Esophagus squamous epithelium (tissue), 4 donors: ENCODE measurements at regions not wholly inside any gene's neighbourhood (a gene's known extent, or its start where the extent isn't known, plus 50 kb on each side); places are given as distances from the start of the nearest gene placed in this dataset.

Experiments
- POLR2A ChIP-seq, 4 donors: fragments of 450-650 bp; IDR thresholded peaks; one replicate each; pipeline ENCODE4 v1.6.1; 2017; ENCODE audit warnings: antibody characterized with exemption in 4 of 4, mild to moderate bottlenecking in 4 of 4, moderate library complexity in 3 of 4
- TF ChIP-seq, protein P1 (sequence below), 6 experiments: fragments of 450-650 bp in 4 of 6; fragments of 200-600 bp in 2 of 6; sonication (generic) in 2 of 6; IDR thresholded peaks; one replicate each; pipeline ENCODE4 v1.5.1; 2016 to 2019; ENCODE audit warnings: antibody characterized with exemption in 6 of 6, mild to moderate bottlenecking in 4 of 6, moderate library complexity in 4 of 6

DNA sequence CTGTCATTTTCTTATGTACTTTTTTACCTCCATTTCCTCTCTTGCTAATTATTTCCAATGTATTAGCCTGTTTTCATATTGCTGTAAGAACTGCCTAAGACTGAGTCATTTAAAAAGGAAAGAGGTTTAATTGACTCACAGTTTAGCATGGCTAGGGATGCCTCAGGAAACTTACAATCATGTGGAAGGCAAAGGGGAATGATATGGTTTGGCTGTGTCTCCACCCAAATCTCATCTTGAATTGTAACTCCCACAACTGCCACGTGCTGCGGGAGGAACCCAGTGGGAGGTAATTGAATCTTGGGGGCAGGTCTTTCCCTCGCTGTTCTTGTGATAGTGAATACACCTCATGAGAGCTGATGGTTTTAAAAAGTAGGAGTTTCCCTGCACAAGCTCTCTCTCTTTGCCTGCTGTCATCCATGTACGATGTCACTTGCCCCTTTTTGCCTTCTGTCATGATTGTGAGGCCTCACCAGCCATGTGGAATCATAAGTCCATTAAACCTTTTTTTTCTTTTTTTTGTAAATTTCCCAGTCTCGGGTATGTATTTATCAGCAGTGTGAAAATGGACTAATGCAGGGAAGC, 870.0 kb upstream of the INTU start:
- TF ChIP-seq POLR2A (IDR thresholded peaks at IDR 0.05) = no peak
- TF ChIP-seq, protein P1, sequence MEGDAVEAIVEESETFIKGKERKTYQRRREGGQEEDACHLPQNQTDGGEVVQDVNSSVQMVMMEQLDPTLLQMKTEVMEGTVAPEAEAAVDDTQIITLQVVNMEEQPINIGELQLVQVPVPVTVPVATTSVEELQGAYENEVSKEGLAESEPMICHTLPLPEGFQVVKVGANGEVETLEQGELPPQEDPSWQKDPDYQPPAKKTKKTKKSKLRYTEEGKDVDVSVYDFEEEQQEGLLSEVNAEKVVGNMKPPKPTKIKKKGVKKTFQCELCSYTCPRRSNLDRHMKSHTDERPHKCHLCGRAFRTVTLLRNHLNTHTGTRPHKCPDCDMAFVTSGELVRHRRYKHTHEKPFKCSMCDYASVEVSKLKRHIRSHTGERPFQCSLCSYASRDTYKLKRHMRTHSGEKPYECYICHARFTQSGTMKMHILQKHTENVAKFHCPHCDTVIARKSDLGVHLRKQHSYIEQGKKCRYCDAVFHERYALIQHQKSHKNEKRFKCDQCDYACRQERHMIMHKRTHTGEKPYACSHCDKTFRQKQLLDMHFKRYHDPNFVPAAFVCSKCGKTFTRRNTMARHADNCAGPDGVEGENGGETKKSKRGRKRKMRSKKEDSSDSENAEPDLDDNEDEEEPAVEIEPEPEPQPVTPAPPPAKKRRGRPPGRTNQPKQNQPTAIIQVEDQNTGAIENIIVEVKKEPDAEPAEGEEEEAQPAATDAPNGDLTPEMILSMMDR (IDR thresholded peaks at IDR 0.05) = no peak
